Fibroblast of lung (primary cell): ENCODE measurements at regions not wholly inside any gene's neighbourhood (a gene's known extent, or its start where the extent isn't known, plus 50 kb on each side); places are given as distances from the start of the nearest gene placed in this dataset.

Experiments used
- DNase-seq, 2 donors: peaks; one replicate each; pipeline versions ENCODE4 v3.0.0 to v3.0.0-alpha.2; 2010; ENCODE audit warnings: low read depth in 2 of 2
- H2AFZ ChIP-seq: 2 replicates; pipeline ENCODE4 v1.5.1; 2012; ENCODE audit warnings: low read length, control low read depth, inconsistent platforms
- H3K27ac ChIP-seq: 2 replicates; pipeline ENCODE4 v1.5.1; 2011; ENCODE audit warnings: low read length, control low read depth; ENCODE audit not compliant: insufficient read depth
- H3K27me3 ChIP-seq: 2 replicates; pipeline ENCODE4 v1.5.1; 2011; ENCODE audit warnings: mild to moderate bottlenecking, low read length; ENCODE audit not compliant: control insufficient read depth, insufficient read depth
- H3K36me3 ChIP-seq: 2 replicates; pipeline ENCODE4 v1.5.1; 2011; ENCODE audit warnings: low read length; ENCODE audit not compliant: control insufficient read depth, insufficient read depth
- H3K4me1 ChIP-seq: 2 replicates; pipeline ENCODE4 v1.5.1; 2011; ENCODE audit warnings: low read length; ENCODE audit not compliant: control insufficient read depth, insufficient read depth; ENCODE audit errors: extremely low read depth
- H3K4me2 ChIP-seq: 2 replicates; pipeline ENCODE4 v1.5.1; 2011; ENCODE audit warnings: low read length, control low read depth; ENCODE audit not compliant: insufficient read depth; ENCODE audit errors: extremely low read depth
- H3K4me3 ChIP-seq, 4 experiments: fragments of 200-600 bp in 1 of 4; sonication (generic) in 1 of 4; replicated peaks in 1 of 4; 2 replicates each; pipeline ENCODE4 v1.5.1; 2011 to 2016; ENCODE audit warnings: low read length in 4 of 4, low read depth in 3 of 4, mild to moderate bottlenecking in 3 of 4, control low read depth in 2 of 4, inconsistent platforms in 1 of 4, mixed read lengths in 1 of 4; ENCODE audit not compliant: insufficient read depth in 1 of 4; ENCODE audit errors: control extremely low read depth in 1 of 4
- H3K79me2 ChIP-seq: 2 replicates; pipeline ENCODE4 v1.5.1; 2012; ENCODE audit warnings: mild to moderate bottlenecking, low read length, inconsistent platforms; ENCODE audit not compliant: control insufficient read depth, insufficient read depth
- H3K9ac ChIP-seq: 2 replicates; pipeline ENCODE4 v1.5.1; 2011; ENCODE audit warnings: mild to moderate bottlenecking, low read length, control low read depth; ENCODE audit not compliant: insufficient read depth
- H3K9me3 ChIP-seq: 2 replicates; pipeline ENCODE4 v1.5.1; 2012; ENCODE audit warnings: low read depth, low read length; ENCODE audit not compliant: control insufficient read depth, insufficient read depth
- H4K20me1 ChIP-seq: 2 replicates; pipeline ENCODE4 v1.5.1; 2011; ENCODE audit warnings: low read length; ENCODE audit not compliant: control insufficient read depth, insufficient read depth; ENCODE audit errors: extremely low read depth
- EZH2 ChIP-seq: IDR thresholded peaks from 2 replicates; pipeline ENCODE4 v1.5.1; 2012; ENCODE audit warnings: low read length, control low read depth, mild to moderate bottlenecking; ENCODE audit errors: missing control alignments
- TF ChIP-seq, protein P1 (sequence below), 2 donors: IDR thresholded peaks in 1 of 2; conservative IDR thresholded peaks in 1 of 2; 1 replicate in 1 of 2; 2 replicates in 1 of 2; pipeline ENCODE4 v1.5.1; 2011 to 2012; ENCODE audit warnings: low read length in 2 of 2, control low read depth in 1 of 2, inconsistent platforms in 1 of 2, low read depth in 1 of 2, mild to moderate bottlenecking in 1 of 2

DNA sequence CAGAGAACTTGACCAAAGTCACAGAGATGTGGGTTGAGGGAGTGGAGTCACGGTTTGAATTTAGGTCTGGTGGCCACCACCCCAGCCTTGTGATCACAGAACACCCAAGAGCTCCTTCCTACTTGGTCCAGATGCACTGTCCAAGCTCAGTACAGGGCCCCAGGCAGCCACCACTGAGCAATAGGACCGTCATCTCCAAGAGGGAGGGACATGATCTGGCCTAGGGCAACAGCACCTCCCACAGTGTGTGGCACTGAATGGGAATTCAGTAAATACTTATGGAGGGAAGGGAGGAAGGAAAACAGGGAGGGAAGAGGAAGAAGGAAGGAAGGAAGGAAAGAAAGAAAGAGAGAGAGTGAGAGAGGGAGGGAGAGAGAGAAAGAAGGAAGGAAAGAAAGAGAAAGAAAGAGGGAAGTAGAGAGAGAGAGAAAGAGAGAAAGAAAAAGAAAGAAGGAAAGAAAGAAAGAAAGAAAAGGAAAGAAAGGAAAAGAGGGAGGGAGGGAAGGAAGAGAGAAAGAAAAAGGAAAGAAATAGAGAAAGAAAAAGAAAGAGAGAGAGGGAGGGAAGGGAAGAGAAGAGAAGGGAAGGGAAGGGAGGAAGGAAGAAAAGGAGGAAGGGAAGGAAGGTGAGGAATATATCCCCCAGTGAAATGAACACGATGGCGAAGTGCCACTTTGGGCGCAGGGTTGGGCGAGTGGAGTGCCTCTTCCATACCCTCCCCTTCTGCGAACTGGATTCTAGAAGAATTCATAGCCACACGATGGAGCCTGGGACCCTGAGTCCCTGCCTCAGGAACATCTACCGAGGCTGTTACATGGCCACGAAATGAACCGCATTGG, 243.7 kb downstream of the TFAP2C start:
- no peaks in the 10 kb centered on the region for H3K9me3 ChIP-seq
- no peak overlapping the region for H3K4me3 ChIP-seq
- no peak overlapping the region for H3K9ac ChIP-seq
- H2AFZ ChIP-seq, result no peak overlapping the region
- H3K4me1 ChIP-seq, result no peaks in the 10 kb centered on the region
- no peaks in the 10 kb centered on the region for H3K36me3 ChIP-seq
- no peak for TF ChIP-seq EZH2
- TF ChIP-seq, protein P1, sequence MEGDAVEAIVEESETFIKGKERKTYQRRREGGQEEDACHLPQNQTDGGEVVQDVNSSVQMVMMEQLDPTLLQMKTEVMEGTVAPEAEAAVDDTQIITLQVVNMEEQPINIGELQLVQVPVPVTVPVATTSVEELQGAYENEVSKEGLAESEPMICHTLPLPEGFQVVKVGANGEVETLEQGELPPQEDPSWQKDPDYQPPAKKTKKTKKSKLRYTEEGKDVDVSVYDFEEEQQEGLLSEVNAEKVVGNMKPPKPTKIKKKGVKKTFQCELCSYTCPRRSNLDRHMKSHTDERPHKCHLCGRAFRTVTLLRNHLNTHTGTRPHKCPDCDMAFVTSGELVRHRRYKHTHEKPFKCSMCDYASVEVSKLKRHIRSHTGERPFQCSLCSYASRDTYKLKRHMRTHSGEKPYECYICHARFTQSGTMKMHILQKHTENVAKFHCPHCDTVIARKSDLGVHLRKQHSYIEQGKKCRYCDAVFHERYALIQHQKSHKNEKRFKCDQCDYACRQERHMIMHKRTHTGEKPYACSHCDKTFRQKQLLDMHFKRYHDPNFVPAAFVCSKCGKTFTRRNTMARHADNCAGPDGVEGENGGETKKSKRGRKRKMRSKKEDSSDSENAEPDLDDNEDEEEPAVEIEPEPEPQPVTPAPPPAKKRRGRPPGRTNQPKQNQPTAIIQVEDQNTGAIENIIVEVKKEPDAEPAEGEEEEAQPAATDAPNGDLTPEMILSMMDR (conservative IDR thresholded peaks at IDR 0.05 in 1 of 2, IDR thresholded peaks at IDR 0.05 in 1 of 2; ENCODE audit: low read depth in 1 of 2, low read length in 2 of 2), result no peak
- no peak for DNase-seq
- H3K27ac ChIP-seq, result no peak overlapping the region
- no peak overlapping the region for H3K4me2 ChIP-seq
- H3K79me2 ChIP-seq, result no peaks in the 10 kb centered on the region
- H3K27me3 ChIP-seq, result no peaks in the 10 kb centered on the region
- no peaks in the 10 kb centered on the region for H4K20me1 ChIP-seq

DNA sequence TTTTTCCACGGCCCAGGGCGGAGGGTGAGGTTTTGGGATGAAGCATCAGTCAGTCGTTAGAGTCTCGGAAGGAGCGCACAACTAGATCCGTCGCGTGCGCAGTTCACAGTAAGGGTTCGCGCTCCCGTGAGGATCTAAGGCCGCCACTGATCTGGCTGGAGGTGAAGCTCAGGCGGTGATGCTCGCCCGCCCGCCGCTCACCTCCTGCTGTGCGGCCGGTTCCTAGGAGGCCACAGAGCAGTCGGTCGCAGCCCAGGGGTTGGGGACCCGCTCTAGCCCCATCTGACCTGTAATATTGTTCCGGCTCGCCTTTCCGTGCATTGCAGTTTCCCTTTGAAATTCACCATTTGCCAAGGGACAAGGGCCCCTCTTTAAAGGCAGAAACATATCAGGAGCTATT, 244.7 kb downstream of the TFAP2C start:
- Histone ChIP-seq H3K9ac (no peak overlapping the region), H3K4me2 (no peak overlapping the region), H3K4me1 (no peaks in the 10 kb centered on the region), H3K4me3 (no peak overlapping the region), H3K9me3 (no peaks in the 10 kb centered on the region), H3K36me3 (no peaks in the 10 kb centered on the region), H3K27me3 (no peaks in the 10 kb centered on the region), H4K20me1 (no peaks in the 10 kb centered on the region), H2AFZ (no peak overlapping the region), H3K79me2 (no peaks in the 10 kb centered on the region), H3K27ac (no peak overlapping the region)
- no peak for DNase-seq
- TF ChIP-seq, protein P1 (conservative IDR thresholded peaks at IDR 0.05 in 1 of 2, IDR thresholded peaks at IDR 0.05 in 1 of 2; ENCODE audit: low read depth in 1 of 2, low read length in 2 of 2), result no peak

DNA sequence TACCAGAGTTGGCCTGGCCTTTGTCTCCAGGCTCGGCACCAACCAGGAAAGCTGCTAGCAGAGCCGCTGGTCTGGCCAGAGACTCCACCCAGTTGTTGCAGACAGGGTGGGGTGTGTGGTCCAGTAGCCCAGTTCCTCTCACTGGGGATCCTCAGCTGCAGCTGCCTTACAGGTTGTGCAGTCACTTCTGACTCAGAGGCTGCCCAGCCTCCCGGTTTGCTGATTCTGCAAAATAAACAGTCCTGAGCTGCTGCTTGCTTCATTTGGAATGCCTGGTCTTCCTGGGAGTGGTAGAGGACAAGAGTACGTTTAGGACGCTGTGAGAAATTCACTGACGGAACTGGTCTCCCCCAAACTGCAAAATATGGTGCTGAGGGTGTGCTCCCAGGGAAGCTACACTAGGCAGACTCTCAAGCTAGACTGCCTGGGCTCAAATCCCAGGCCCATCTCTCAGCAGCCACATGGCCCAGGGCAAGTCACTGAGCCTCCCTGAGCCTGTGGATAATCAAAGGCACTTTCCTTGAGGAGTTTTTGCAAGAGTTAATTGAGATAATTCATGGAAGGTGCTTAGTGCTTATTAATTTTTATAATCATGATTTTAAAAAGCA, 246.1 kb downstream of the TFAP2C start:
- no peaks in the 10 kb centered on the region for H3K27me3 ChIP-seq
- H3K27ac ChIP-seq, result no peak overlapping the region
- no peak overlapping the region for H3K4me2 ChIP-seq
- no peak overlapping the region for H3K9ac ChIP-seq
- no peak overlapping the region for H3K4me3 ChIP-seq
- TF ChIP-seq, protein P1 (conservative IDR thresholded peaks at IDR 0.05 in 1 of 2, IDR thresholded peaks at IDR 0.05 in 1 of 2; ENCODE audit: low read depth in 1 of 2, low read length in 2 of 2), result no peak
- no peak for TF ChIP-seq EZH2
- no peaks in the 10 kb centered on the region for H4K20me1 ChIP-seq
- DNase-seq, result peak; percentile 20 to 75
- H3K9me3 ChIP-seq, result no peaks in the 10 kb centered on the region
- H3K4me1 ChIP-seq, result no peaks in the 10 kb centered on the region
- H2AFZ ChIP-seq, result no peak overlapping the region
- no peaks in the 10 kb centered on the region for H3K36me3 ChIP-seq
- no peaks in the 10 kb centered on the region for H3K79me2 ChIP-seq
